ENCODE measurements at regions not wholly inside any gene's neighbourhood (a gene's known extent, or its start where the extent isn't known, plus 50 kb on each side); places are given as distances from the start of the nearest gene placed in this dataset.
"Not testable (repeated sequence)": the region's sequence is repeated elsewhere in the genome, so short reads cannot be mapped to it uniquely, and the experiment has no call there.

DNA sequence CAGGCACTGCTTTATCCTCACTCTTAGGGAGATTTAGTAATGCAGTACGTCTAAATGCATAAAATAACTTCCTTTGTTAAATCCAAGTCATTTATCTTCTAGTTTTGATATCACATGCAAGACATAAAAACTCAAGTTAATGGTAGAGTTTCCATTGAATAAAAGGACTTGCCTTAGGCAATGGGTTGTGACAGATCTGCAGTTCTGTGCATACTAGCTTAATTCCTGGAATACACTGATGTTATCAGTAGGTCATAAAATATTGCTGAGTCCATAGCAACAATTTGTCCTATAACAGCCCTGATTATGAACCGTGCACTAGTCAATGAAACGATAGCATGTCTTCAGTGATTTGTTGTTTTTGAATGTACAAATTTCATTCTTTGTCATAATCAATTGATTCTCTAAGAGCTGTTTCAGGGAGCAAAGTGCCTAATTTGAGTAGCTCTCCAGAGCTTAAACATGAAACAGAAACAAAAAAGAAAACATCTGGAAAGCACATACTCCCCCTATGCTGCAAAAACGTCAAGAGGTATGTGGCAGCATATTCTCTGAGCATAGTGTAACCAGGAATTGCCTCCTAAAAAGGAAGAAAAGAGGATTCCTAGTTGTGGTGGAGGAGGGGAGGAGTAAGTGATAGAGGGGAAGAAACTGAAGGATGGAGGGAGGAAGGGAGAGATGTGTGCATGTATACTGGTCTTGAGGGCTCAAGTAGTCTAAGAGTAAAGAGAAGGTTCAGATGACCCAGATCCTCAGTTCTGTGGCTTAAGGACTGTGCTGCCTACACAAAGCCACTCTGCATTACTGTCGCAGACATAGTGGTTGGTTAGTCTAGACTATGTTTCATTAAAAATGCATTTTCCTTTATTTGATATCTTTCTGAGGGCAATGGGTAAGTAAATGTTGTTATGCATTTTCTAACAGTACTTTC lies 589.2 kb downstream of the PRR16 start:
- H3K4me3 ChIP-seq (ENCODE audit: low read length), result no peak overlapping the region
- H3K36me3 ChIP-seq (ENCODE audit: control insufficient read depth, low read length), result no peaks in the 10 kb centered on the region
- H3K9me3 ChIP-seq (ENCODE audit: control insufficient read depth, insufficient read depth, low read length), result no peaks in the 10 kb centered on the region; the same call in 1 of the 2 replicates
- no peak overlapping the region for H3K4me2 ChIP-seq (ENCODE audit: low read length)
- H3K9me2 ChIP-seq (replicated peaks; ENCODE audit: control insufficient read depth, low read length), result no peaks in the 10 kb centered on the region
- H4K20me1 ChIP-seq (ENCODE audit: control insufficient read depth, insufficient read depth, low read depth, low read length), result no peaks in the 10 kb centered on the region
- no peaks in the 10 kb centered on the region for H3F3A ChIP-seq (ENCODE audit: control insufficient read depth, insufficient read depth)
- H3K27ac ChIP-seq (ENCODE audit: low read depth, low read length), result no peak overlapping the region
- H3K79me2 ChIP-seq (ENCODE audit: control insufficient read depth, low read length), result no peaks in the 10 kb centered on the region
- H3K27me3 ChIP-seq (ENCODE audit: control insufficient read depth, low read length), result no peaks in the 10 kb centered on the region
- TF ChIP-seq, protein P1, sequence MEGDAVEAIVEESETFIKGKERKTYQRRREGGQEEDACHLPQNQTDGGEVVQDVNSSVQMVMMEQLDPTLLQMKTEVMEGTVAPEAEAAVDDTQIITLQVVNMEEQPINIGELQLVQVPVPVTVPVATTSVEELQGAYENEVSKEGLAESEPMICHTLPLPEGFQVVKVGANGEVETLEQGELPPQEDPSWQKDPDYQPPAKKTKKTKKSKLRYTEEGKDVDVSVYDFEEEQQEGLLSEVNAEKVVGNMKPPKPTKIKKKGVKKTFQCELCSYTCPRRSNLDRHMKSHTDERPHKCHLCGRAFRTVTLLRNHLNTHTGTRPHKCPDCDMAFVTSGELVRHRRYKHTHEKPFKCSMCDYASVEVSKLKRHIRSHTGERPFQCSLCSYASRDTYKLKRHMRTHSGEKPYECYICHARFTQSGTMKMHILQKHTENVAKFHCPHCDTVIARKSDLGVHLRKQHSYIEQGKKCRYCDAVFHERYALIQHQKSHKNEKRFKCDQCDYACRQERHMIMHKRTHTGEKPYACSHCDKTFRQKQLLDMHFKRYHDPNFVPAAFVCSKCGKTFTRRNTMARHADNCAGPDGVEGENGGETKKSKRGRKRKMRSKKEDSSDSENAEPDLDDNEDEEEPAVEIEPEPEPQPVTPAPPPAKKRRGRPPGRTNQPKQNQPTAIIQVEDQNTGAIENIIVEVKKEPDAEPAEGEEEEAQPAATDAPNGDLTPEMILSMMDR (IDR thresholded peaks at IDR 0.05; ENCODE audit: low read depth, low read length, poor library complexity, severe bottlenecking), result no peak
- no peak for TF ChIP-seq EZH2phosphoT487 (IDR thresholded peaks at IDR 0.05; ENCODE audit: borderline replicate concordance, low read length)
- no peaks in the 10 kb centered on the region for H3K4me1 ChIP-seq (ENCODE audit: control insufficient read depth, low read length)

DNA sequence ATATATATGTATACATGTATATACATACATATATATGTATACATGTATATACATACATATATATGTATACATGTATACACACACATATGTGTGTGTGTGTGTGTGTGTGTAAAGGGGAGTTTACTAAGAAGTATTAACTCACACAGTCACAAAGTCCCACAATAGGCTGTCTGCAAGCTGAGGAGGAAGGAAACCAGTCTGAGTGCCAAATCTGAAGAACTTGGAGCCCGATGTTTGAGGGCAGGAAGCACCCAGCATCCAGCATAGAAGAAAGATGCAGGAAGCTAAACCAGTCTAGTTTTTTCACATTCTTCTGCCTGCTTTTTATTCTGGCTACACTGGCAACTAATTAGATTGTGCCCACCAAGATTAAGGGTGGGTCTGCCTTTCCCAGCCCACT lies 591.5 kb downstream of the PRR16 start:
- no peaks in the 10 kb centered on the region for H3K79me2 ChIP-seq (ENCODE audit: control insufficient read depth, low read length)
- H3K4me3 ChIP-seq (ENCODE audit: low read length), result no peak overlapping the region
- no peaks in the 10 kb centered on the region for H3K4me1 ChIP-seq (ENCODE audit: control insufficient read depth, low read length)
- no peaks in the 10 kb centered on the region for H3K36me3 ChIP-seq (ENCODE audit: control insufficient read depth, low read length)
- H3K9me2 ChIP-seq (replicated peaks; ENCODE audit: control insufficient read depth, low read length), result no peaks in the 10 kb centered on the region
- H3F3A ChIP-seq (ENCODE audit: control insufficient read depth, insufficient read depth), result no peaks in the 10 kb centered on the region
- TF ChIP-seq EZH2phosphoT487 (IDR thresholded peaks at IDR 0.05; ENCODE audit: borderline replicate concordance, low read length), result no peak
- TF ChIP-seq, protein P1 (IDR thresholded peaks at IDR 0.05; ENCODE audit: low read depth, low read length, poor library complexity, severe bottlenecking), result no peak
- no peaks in the 10 kb centered on the region; the same call in 1 of the 2 replicates for H3K9me3 ChIP-seq (ENCODE audit: control insufficient read depth, insufficient read depth, low read length)
- H3K27ac ChIP-seq (ENCODE audit: low read depth, low read length), result no peak overlapping the region
- H3K4me2 ChIP-seq (ENCODE audit: low read length), result no peak overlapping the region
- no peaks in the 10 kb centered on the region for H3K27me3 ChIP-seq (ENCODE audit: control insufficient read depth, low read length)
- H4K20me1 ChIP-seq (ENCODE audit: control insufficient read depth, insufficient read depth, low read depth, low read length), result no peaks in the 10 kb centered on the region

DNA sequence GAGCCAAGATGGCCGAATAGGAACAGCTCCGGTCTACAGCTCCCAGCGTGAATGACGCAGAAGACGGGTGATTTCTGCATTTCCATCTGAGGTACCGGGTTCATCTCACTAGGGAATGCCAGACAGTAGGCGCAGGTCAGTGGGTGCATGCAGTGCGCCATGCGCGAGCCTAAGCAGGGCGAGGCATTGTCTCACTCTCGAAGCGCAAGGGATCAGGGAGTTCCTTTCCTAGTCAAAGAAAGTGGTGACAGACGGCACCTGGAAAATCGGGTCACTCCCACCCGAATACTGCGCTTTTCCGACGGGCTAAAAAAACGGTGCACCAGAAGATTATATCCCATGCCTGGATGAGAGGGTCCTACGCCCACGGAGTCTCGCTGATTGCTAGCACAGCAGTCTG lies 600.1 kb downstream of the PRR16 start:
- H3K4me1 ChIP-seq (ENCODE audit: control insufficient read depth, low read length); H3K79me2 ChIP-seq (ENCODE audit: control insufficient read depth, low read length); H3K27me3 ChIP-seq (ENCODE audit: control insufficient read depth, low read length); H3K9me3 ChIP-seq (ENCODE audit: control insufficient read depth, insufficient read depth, low read length); H3F3A ChIP-seq (ENCODE audit: control insufficient read depth, insufficient read depth); H4K20me1 ChIP-seq (ENCODE audit: control insufficient read depth, insufficient read depth, low read depth, low read length); H3K4me2 ChIP-seq (ENCODE audit: low read length); H3K4me3 ChIP-seq (ENCODE audit: low read length); H3K27ac ChIP-seq (ENCODE audit: low read depth, low read length); H3K36me3 ChIP-seq (ENCODE audit: control insufficient read depth, low read length); H3K9me2 ChIP-seq (replicated peaks; ENCODE audit: control insufficient read depth, low read length): not testable (repeated sequence)

DNA sequence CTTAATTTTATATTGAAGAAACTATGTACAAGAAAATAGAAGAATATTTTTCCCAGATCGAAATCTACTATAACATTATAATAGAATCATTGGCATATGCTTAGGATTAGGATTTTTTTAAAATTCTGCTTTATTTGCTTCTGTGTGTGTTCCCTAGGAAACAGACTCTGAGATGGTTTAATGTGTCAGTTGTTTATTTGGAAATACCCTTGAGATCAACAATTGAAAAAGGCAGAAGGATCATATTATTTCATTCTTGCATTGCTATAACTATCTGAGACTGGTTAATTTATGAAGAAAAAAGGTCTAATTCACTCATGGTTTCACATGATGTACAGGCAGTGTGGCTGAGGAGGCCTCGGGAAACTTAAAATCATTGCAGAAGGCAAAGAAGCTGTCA lies 622.6 kb downstream of the PRR16 start:
- Histone ChIP-seq H3K9me3 (ENCODE audit: control insufficient read depth, insufficient read depth, low read length) (no peaks in the 10 kb centered on the region), H3K79me2 (ENCODE audit: control insufficient read depth, low read length) (no peaks in the 10 kb centered on the region)

More for the DNA sequence above, 622.6 kb downstream of the PRR16 start:
- no peak overlapping the region for H3K27ac ChIP-seq (ENCODE audit: low read depth, low read length)
- H3F3A ChIP-seq (ENCODE audit: control insufficient read depth, insufficient read depth), result no peaks in the 10 kb centered on the region
- TF ChIP-seq, protein P1 (IDR thresholded peaks at IDR 0.05; ENCODE audit: low read depth, low read length, poor library complexity, severe bottlenecking), result no peak
- TF ChIP-seq EZH2phosphoT487 (IDR thresholded peaks at IDR 0.05; ENCODE audit: borderline replicate concordance, low read length), result no peak
- no peaks in the 10 kb centered on the region for H3K4me1 ChIP-seq (ENCODE audit: control insufficient read depth, low read length)
- H4K20me1 ChIP-seq (ENCODE audit: control insufficient read depth, insufficient read depth, low read depth, low read length), result no peaks in the 10 kb centered on the region
- H3K4me2 ChIP-seq (ENCODE audit: low read length), result no peak overlapping the region
- H3K4me3 ChIP-seq (ENCODE audit: low read length), result no peak overlapping the region
- no peaks in the 10 kb centered on the region for H3K36me3 ChIP-seq (ENCODE audit: control insufficient read depth, low read length)
- H3K27me3 ChIP-seq (ENCODE audit: control insufficient read depth, low read length), result no peaks in the 10 kb centered on the region
- no peaks in the 10 kb centered on the region for H3K9me2 ChIP-seq (replicated peaks; ENCODE audit: control insufficient read depth, low read length)
